ENCODE measurements at regions not wholly inside any gene's neighbourhood (a gene's known extent, or its start where the extent isn't known, plus 50 kb on each side); places are given as distances from the start of the nearest gene placed in this dataset.

DNA sequence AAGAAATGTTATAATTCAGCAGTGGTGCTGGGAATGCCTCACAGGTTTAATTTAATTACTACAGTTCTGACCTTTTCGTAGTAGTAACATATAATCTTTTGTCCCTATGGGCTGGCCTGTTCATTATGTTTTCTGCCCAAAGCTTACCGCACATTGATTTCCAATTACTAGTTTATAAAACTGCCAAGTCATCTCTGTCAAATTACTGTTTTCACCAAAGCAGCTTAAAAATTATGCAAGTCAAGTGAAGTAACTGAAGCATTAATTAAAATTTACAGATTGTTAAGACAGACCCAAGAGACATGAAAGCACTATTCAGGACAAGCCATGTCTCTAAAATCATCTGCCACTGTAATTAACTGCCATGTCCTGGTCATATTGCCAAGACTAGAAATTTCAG is 93.9 kb upstream of the FTMT start:
- in situ Hi-C loops (cut with MboI), result no loop called here
- Histone ChIP-seq H3K4me1 (replicated peaks in 1 of 2; ENCODE audit: control insufficient read depth in 2 of 2, insufficient read depth in 2 of 2, low read length in 2 of 2) (no peaks in the 10 kb centered on the region; a peak in 1 of 5 replicates), H4K20me1 (replicated peaks; ENCODE audit: control insufficient read depth, insufficient read depth, low read length) (no peaks in the 10 kb centered on the region), H2AFZ (ENCODE audit: low read depth, low read length) (no peak overlapping the region; the same call in 1 of the 2 replicates), H3K36me3 (ENCODE audit: control insufficient read depth, insufficient read depth, low read length) (no peaks in the 10 kb centered on the region), H3K4me2 (ENCODE audit: insufficient read depth, low read length) (no peak overlapping the region), H3K4me3 (no peak overlapping the region), H3K27me3 (ENCODE audit: control insufficient read depth in 2 of 2, insufficient read depth in 2 of 2, low read length in 2 of 2) (no peaks in the 10 kb centered on the region), H3K9me3 (replicated peaks; ENCODE audit: control insufficient read depth, insufficient read depth, low read depth, low read length) (no peaks in the 10 kb centered on the region), H3K9ac (ENCODE audit: insufficient read depth in 1 of 2, low read depth in 2 of 2, low read length in 2 of 2) (no peak overlapping the region), H3K79me2 (ENCODE audit: control insufficient read depth, insufficient read depth, low read length) (no peaks in the 10 kb centered on the region), H3K27ac (ENCODE audit: extremely low read depth, low read depth, low read length) (peak overlapping the region; percentile 55; the same call in 2 of the 3 replicates), H3K9me1 (ENCODE audit: control insufficient read depth, insufficient read depth, low read length) (no peaks in the 10 kb centered on the region)
- no peak for ATAC-seq
- intact Hi-C loops (cut with micrococcal nuclease), result no loop called here
- ChIA-PET POLR2A (no interaction called here), CTCF (ENCODE audit: low intra/inter-chr PET ratio) (no interaction called here)
- 12% methylated on average over 2 of the region's 2 CpGs for WGBS (ENCODE audit: insufficient coverage, low coverage, missing lambda C conversion rate)
- FAIRE-seq, result no peak
- BruUV-seq (replicated peaks), result no TSS peak
- no peak for DNase-seq (ENCODE audit: extremely low read depth in 1 of 4, low spot score in 3 of 4)
- no peak for TF ChIP-seq NFATC3 (IDR thresholded peaks at IDR 0.05)
- peak; percentile 78 for TF ChIP-seq ZNF316 (IDR thresholded peaks at IDR 0.05)
- TF ChIP-seq TRIM28 (IDR thresholded peaks at IDR 0.05), result no peak
- TF ChIP-seq, protein P1, sequence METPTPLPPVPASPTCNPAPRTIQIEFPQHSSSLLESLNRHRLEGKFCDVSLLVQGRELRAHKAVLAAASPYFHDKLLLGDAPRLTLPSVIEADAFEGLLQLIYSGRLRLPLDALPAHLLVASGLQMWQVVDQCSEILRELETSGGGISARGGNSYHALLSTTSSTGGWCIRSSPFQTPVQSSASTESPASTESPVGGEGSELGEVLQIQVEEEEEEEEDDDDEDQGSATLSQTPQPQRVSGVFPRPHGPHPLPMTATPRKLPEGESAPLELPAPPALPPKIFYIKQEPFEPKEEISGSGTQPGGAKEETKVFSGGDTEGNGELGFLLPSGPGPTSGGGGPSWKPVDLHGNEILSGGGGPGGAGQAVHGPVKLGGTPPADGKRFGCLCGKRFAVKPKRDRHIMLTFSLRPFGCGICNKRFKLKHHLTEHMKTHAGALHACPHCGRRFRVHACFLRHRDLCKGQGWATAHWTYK (CRISPR knock-in tag; IDR thresholded peaks at IDR 0.05), result no peak
- TF ChIP-seq NFE2 (IDR thresholded peaks at IDR 0.05; ENCODE audit: low read depth), result peak; percentile 31; the same call in 1 of the 2 replicates
- no peak for TF ChIP-seq HNRNPL (IDR thresholded peaks at IDR 0.05; ENCODE audit: low read depth, low read length)
- no peak for TF ChIP-seq MAFK (IDR thresholded peaks at IDR 0.05; ENCODE audit: low read length)
- peak; percentile 68 for TF ChIP-seq MAFG (tag; conservative IDR thresholded peaks at IDR 0.05)
- no peak for TF ChIP-seq ZC3H4 (CRISPR knock-in tag; IDR thresholded peaks at IDR 0.05; ENCODE audit: borderline replicate concordance)
- TF ChIP-seq TEAD4 (IDR thresholded peaks at IDR 0.05; ENCODE audit: low read length), result no peak
- TF ChIP-seq TEAD4 (CRISPR knock-in tag; IDR thresholded peaks at IDR 0.05; ENCODE audit: borderline replicate concordance), result no peak
- TF ChIP-seq, protein P2, sequence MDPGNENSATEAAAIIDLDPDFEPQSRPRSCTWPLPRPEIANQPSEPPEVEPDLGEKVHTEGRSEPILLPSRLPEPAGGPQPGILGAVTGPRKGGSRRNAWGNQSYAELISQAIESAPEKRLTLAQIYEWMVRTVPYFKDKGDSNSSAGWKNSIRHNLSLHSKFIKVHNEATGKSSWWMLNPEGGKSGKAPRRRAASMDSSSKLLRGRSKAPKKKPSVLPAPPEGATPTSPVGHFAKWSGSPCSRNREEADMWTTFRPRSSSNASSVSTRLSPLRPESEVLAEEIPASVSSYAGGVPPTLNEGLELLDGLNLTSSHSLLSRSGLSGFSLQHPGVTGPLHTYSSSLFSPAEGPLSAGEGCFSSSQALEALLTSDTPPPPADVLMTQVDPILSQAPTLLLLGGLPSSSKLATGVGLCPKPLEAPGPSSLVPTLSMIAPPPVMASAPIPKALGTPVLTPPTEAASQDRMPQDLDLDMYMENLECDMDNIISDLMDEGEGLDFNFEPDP (CRISPR knock-in tag; IDR thresholded peaks at IDR 0.05), result no peak
- no peak for TF ChIP-seq MCM7 (IDR thresholded peaks at IDR 0.05)
- TF ChIP-seq FOXP1 (CRISPR knock-in tag; IDR thresholded peaks at IDR 0.05), result no peak
- TF ChIP-seq ZNF766 (CRISPR knock-in tag; conservative IDR thresholded peaks at IDR 0.05), result no peak
- no peak for TF ChIP-seq ZNF184 (CRISPR knock-in tag; IDR thresholded peaks at IDR 0.05)
- TF ChIP-seq, protein P3, sequence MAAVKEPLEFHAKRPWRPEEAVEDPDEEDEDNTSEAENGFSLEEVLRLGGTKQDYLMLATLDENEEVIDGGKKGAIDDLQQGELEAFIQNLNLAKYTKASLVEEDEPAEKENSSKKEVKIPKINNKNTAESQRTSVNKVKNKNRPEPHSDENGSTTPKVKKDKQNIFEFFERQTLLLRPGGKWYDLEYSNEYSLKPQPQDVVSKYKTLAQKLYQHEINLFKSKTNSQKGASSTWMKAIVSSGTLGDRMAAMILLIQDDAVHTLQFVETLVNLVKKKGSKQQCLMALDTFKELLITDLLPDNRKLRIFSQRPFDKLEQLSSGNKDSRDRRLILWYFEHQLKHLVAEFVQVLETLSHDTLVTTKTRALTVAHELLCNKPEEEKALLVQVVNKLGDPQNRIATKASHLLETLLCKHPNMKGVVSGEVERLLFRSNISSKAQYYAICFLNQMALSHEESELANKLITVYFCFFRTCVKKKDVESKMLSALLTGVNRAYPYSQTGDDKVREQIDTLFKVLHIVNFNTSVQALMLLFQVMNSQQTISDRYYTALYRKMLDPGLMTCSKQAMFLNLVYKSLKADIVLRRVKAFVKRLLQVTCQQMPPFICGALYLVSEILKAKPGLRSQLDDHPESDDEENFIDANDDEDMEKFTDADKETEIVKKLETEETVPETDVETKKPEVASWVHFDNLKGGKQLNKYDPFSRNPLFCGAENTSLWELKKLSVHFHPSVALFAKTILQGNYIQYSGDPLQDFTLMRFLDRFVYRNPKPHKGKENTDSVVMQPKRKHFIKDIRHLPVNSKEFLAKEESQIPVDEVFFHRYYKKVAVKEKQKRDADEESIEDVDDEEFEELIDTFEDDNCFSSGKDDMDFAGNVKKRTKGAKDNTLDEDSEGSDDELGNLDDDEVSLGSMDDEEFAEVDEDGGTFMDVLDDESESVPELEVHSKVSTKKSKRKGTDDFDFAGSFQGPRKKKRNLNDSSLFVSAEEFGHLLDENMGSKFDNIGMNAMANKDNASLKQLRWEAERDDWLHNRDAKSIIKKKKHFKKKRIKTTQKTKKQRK (IDR thresholded peaks at IDR 0.05; ENCODE audit: borderline replicate concordance, low read depth, low read length), result no peak
- TF ChIP-seq PCBP1 (IDR thresholded peaks at IDR 0.05; ENCODE audit: low read depth, low read length, poor library complexity, severe bottlenecking), result no peak
- no peak for TF ChIP-seq ZNF140 (CRISPR knock-in tag; IDR thresholded peaks at IDR 0.05)
- no peak for TF ChIP-seq TCFL5 (CRISPR knock-in tag; conservative IDR thresholded peaks at IDR 0.05)

Data from K562 (cell line).